HCT116 (cell line): ENCODE measurements at regions not wholly inside any gene's neighbourhood (a gene's known extent, or its start where the extent isn't known, plus 50 kb on each side); places are given as distances from the start of the nearest gene placed in this dataset.

ENCODE experiments used
- ATAC-seq: fragments of 200-7000 bp; cut with Tn5 transposase; 2 replicates; pipeline ENCODE4 v1.9.1; 2020; ENCODE audit warnings: mild to moderate bottlenecking, moderate library complexity
- BruUV-seq: library from RNA; stranded (reverse); fragments of 400-500 nt; replicated peaks from 2 replicates; lab custom pipeline; 2021; lab: Mats Ljungman, UMichigan
- CTCF ChIA-PET: fragments of 300-600 bp; sonication (Branson Sonifier 250); formaldehyde crosslinking; loops from one replicate; lab custom pipeline; 2021; ENCODE audit warnings: antibody characterized with exemption; lab: Charles Lee
- POLR2A ChIA-PET: fragments of 300-600, 350-600 bp; sonication (Branson Sonifier 250); formaldehyde crosslinking; loops from one replicate; lab custom pipeline; 2021; ENCODE audit warnings: antibody characterized with exemption; lab: Charles Lee
- RAD21 ChIA-PET, 2 experiments: fragments of 300-600 bp; sonication (Branson Sonifier 250); formaldehyde crosslinking; loops; one replicate each; lab custom pipeline; 2023; ENCODE audit warnings: low total read pairs in 2 of 2; ENCODE audit not compliant: uncharacterized antibody in 2 of 2, unreplicated experiment in 2 of 2, low non-redundant PET in 1 of 2; lab: Charles Lee
- DNase-seq: peaks from one replicate; pipeline ENCODE4 v3.0.0-alpha.2; 2010; ENCODE audit warnings: low read depth, low spot score
- H2AFZ ChIP-seq: fragments of 200-600 bp; shearing (Covaris generic), sonication (generic); 2 replicates; pipeline ENCODE4 v1.6.1; 2017; ENCODE audit warnings: low read depth, mixed run types, mixed read lengths, antibody characterized with exemption, low read length; ENCODE audit not compliant: poor library complexity, severe bottlenecking
- H3K27ac ChIP-seq: 2 replicates; pipeline ENCODE4 v1.5.1; 2012; ENCODE audit warnings: low read depth, low read length
- H3K27me3 ChIP-seq: fragments of 200-600 bp; sonication (generic); 2 replicates; pipeline ENCODE4 v1.6.1; 2016; ENCODE audit warnings: mixed run types, low read length, mixed read lengths; ENCODE audit not compliant: insufficient read depth
- H3K36me3 ChIP-seq, 2 experiments: fragments of 200-500 bp in 1 of 2; fragments of 200-600 bp in 1 of 2; sonication (Bioruptor generic) in 1 of 2; sonication (generic) in 1 of 2; 2 replicates each; pipeline versions ENCODE4 v1.5.1 to v1.6.1; 2014 to 2016; ENCODE audit warnings: low read length in 2 of 2, inconsistent platforms in 1 of 2, mixed read lengths in 1 of 2, mixed run types in 1 of 2; ENCODE audit not compliant: insufficient read depth in 2 of 2, control insufficient read depth in 1 of 2
- H3K4me1 ChIP-seq, 2 experiments: fragments of 200-600 bp in 1 of 2; sonication (generic) in 1 of 2; 2 replicates each; pipeline versions ENCODE4 v1.5.1 to v1.6.1; 2012 to 2017; ENCODE audit warnings: low read length in 2 of 2, inconsistent platforms in 1 of 2, mild to moderate bottlenecking in 1 of 2, mixed read lengths in 1 of 2, mixed run types in 1 of 2, moderate library complexity in 1 of 2; ENCODE audit not compliant: insufficient read depth in 2 of 2, control insufficient read depth in 1 of 2
- H3K4me2 ChIP-seq: fragments of 200-600 bp; sonication (generic); 2 replicates; pipeline ENCODE4 v1.6.1; 2017; ENCODE audit warnings: mixed run types, low read length, mixed read lengths
- H3K4me3 ChIP-seq, 2 experiments: fragments of 200-600 bp in 1 of 2; sonication (generic) in 1 of 2; replicated peaks in 1 of 2; 2 replicates each; pipeline ENCODE4 v1.5.1; 2011 to 2016; ENCODE audit warnings: low read length in 2 of 2, control low read depth in 1 of 2, low read depth in 1 of 2, mild to moderate bottlenecking in 1 of 2, mixed read lengths in 1 of 2, mixed run types in 1 of 2
- H3K79me2 ChIP-seq: fragments of 200-600 bp; sonication (generic); 2 replicates; pipeline ENCODE4 v1.6.1; 2017; ENCODE audit warnings: mild to moderate bottlenecking, mixed run types, low read length, moderate library complexity, mixed read lengths; ENCODE audit not compliant: insufficient read depth
- H3K9ac ChIP-seq: fragments of 200-600 bp; sonication (generic); 2 replicates; pipeline ENCODE4 v1.6.1; 2016; ENCODE audit warnings: low read length, mixed read lengths
- H3K9me2 ChIP-seq: fragments of 200-600 bp; sonication (generic), shearing (Covaris generic); 2 replicates; pipeline ENCODE4 v1.6.1; 2017; ENCODE audit warnings: mixed run types, mild to moderate bottlenecking, moderate library complexity; ENCODE audit not compliant: insufficient read depth
- H3K9me3 ChIP-seq, 2 experiments: fragments of 200-500 bp in 1 of 2; fragments of 200-600 bp in 1 of 2; sonication (Bioruptor generic) in 1 of 2; sonication (generic) in 1 of 2; 2 replicates each; pipeline ENCODE4 v1.6.1; 2014 to 2017; ENCODE audit warnings: low read length in 2 of 2, mixed read lengths in 2 of 2, inconsistent platforms in 1 of 2, low read depth in 1 of 2, mild to moderate bottlenecking in 1 of 2, mixed run types in 1 of 2, moderate library complexity in 1 of 2; ENCODE audit not compliant: control insufficient read depth in 1 of 2, insufficient read depth in 1 of 2
- H4K20me1 ChIP-seq: fragments of 200-600 bp; sonication (generic), shearing (Covaris generic); 2 replicates; pipeline ENCODE4 v1.6.1; 2017; ENCODE audit warnings: mixed run types, mild to moderate bottlenecking, moderate library complexity; ENCODE audit not compliant: insufficient read depth
- ATF3 ChIP-seq: IDR thresholded peaks from 2 replicates; pipeline ENCODE4 v1.6.1; 2012
- CBX3 ChIP-seq: IDR thresholded peaks from 2 replicates; pipeline ENCODE4 v1.6.1; 2012; ENCODE audit warnings: low read depth
- CTCF ChIP-seq, 3 experiments: fragments of 200-600 bp in 1 of 3; sonication (generic) in 1 of 3; IDR thresholded peaks in 2 of 3; conservative IDR thresholded peaks in 1 of 3; 2 replicates each; pipeline ENCODE4 v1.5.1; 2012 to 2017; ENCODE audit warnings: low read depth in 2 of 3, low read length in 2 of 3, antibody characterized with exemption in 1 of 3, borderline replicate concordance in 1 of 3, control low read depth in 1 of 3, mild to moderate bottlenecking in 1 of 3, mixed read lengths in 1 of 3, mixed run types in 1 of 3, moderate library complexity in 1 of 3; ENCODE audit not compliant: insufficient read depth in 1 of 3
- EGR1 ChIP-seq: IDR thresholded peaks from 2 replicates; pipeline ENCODE4 v1.6.1; 2012; ENCODE audit warnings: low read depth
- ELF1 ChIP-seq: IDR thresholded peaks from 2 replicates; pipeline ENCODE4 v1.6.1; 2012; ENCODE audit warnings: low read depth, borderline replicate concordance
- EZH2 ChIP-seq: fragments of 200-600 bp; sonication (generic); IDR thresholded peaks from 2 replicates; pipeline ENCODE4 v1.6.1; 2017; ENCODE audit warnings: antibody characterized with exemption, mixed run types
- EZH2phosphoT487 ChIP-seq: fragments of 200-600 bp; IDR thresholded peaks from 2 replicates; pipeline ENCODE4 v1.6.1; 2018; ENCODE audit warnings: antibody characterized with exemption, borderline replicate concordance
- FOSL1 ChIP-seq: IDR thresholded peaks from 2 replicates; pipeline ENCODE4 v1.6.1; 2012; ENCODE audit warnings: low read depth
- MAX ChIP-seq: IDR thresholded peaks from 2 replicates; pipeline ENCODE4 v1.6.1; 2012
- POLR2A ChIP-seq: IDR thresholded peaks from 2 replicates; pipeline ENCODE4 v1.7.0; 2011; ENCODE audit warnings: borderline replicate concordance; ENCODE audit not compliant: insufficient read depth, insufficient read length; ENCODE audit errors: extremely low read depth
- POLR2AphosphoS5 ChIP-seq: IDR thresholded peaks from 2 replicates; pipeline ENCODE4 v1.6.1; 2011; ENCODE audit warnings: mild to moderate bottlenecking, low read depth, low read length, moderate library complexity
- RAD21 ChIP-seq: IDR thresholded peaks from 2 replicates; pipeline ENCODE4 v1.6.1; 2012; ENCODE audit warnings: low read depth, mild to moderate bottlenecking
- REST ChIP-seq: IDR thresholded peaks from 2 replicates; pipeline ENCODE4 v1.6.1; 2012; ENCODE audit warnings: low read depth
- SP1 ChIP-seq: IDR thresholded peaks from 2 replicates; pipeline ENCODE4 v1.6.1; 2012; ENCODE audit warnings: low read depth
- SRF ChIP-seq: IDR thresholded peaks from 2 replicates; pipeline ENCODE4 v1.6.1; 2012; ENCODE audit warnings: low read depth
- TCF7L2 ChIP-seq: IDR thresholded peaks from 2 replicates; pipeline ENCODE4 v1.7.0; 2011; ENCODE audit warnings: borderline replicate concordance, inconsistent platforms; ENCODE audit not compliant: insufficient read depth, insufficient read length; ENCODE audit errors: extremely low read depth
- YY1 ChIP-seq: IDR thresholded peaks from 2 replicates; pipeline ENCODE4 v1.6.1; 2011; ENCODE audit warnings: low read length, low read depth, moderate library complexity, mild to moderate bottlenecking; ENCODE audit not compliant: insufficient replicate concordance; ENCODE audit errors: extremely low read depth
- ZFX ChIP-seq: fragments of 450-650 bp; IDR thresholded peaks from 2 replicates; pipeline ENCODE4 v1.6.1; 2017
- intact Hi-C: fragments of 100-400 bp; cut with micrococcal nuclease; formaldehyde crosslinking; loops from 2 replicates; pipeline ENCODE4 v1.10.0; 2022

GRCh38 chr6:147087641-147088040 is 116.6 kb upstream of the STXBP5 start:
- Histone ChIP-seq H3K9me2 (no peaks in the 10 kb centered on the region), H3K4me1 (no peaks in the 10 kb centered on the region), H3K9me3 (no peaks in the 10 kb centered on the region), H3K4me3 (no peak overlapping the region), H4K20me1 (no peaks in the 10 kb centered on the region), H3K27me3 (no peaks in the 10 kb centered on the region), H3K27ac (no peak overlapping the region), H3K9ac (no peak overlapping the region), H3K4me2 (no peak overlapping the region), H3K79me2 (no peaks in the 10 kb centered on the region), H3K36me3 (no peaks in the 10 kb centered on the region), H2AFZ (no peak overlapping the region)
- ChIA-PET POLR2A (no interaction called here), CTCF (no interaction called here), RAD21 (no interaction called here)
- intact Hi-C loops: no loop called here
- no peak for DNase-seq
- BruUV-seq: no TSS peak
- TF ChIP-seq SRF (no peak), FOSL1 (no peak), EZH2phosphoT487 (no peak), ZFX (no peak), MAX (no peak), ELF1 (no peak), EZH2 (no peak)
- ATAC-seq: no peak

GRCh38 chr6:147088861-147089260 is 115.4 kb upstream of the STXBP5 start:
- Histone ChIP-seq H3K4me1 (no peaks in the 10 kb centered on the region), H2AFZ (no peak overlapping the region), H3K4me3 (no peak overlapping the region), H3K27me3 (no peaks in the 10 kb centered on the region), H3K9me3 (no peaks in the 10 kb centered on the region), H4K20me1 (no peaks in the 10 kb centered on the region), H3K4me2 (no peak overlapping the region), H3K36me3 (no peaks in the 10 kb centered on the region), H3K79me2 (no peaks in the 10 kb centered on the region), H3K27ac (no peak overlapping the region), H3K9ac (no peak overlapping the region), H3K9me2 (no peaks in the 10 kb centered on the region)
- ATAC-seq: no peak
- DNase-seq: no peak
- ChIA-PET RAD21 (no interaction called here), CTCF (no interaction called here), POLR2A (no interaction called here)
- intact Hi-C loops: no loop called here
- no TSS peak for BruUV-seq
- no peak for TF ChIP-seq EZH2phosphoT487
- no peak for TF ChIP-seq EZH2
- TF ChIP-seq CTCF (IDR thresholded peaks at IDR 0.05 in 2 of 3, conservative IDR thresholded peaks at IDR 0.05 in 1 of 3; ENCODE audit: borderline replicate concordance in 1 of 3, insufficient read depth in 1 of 3, low read depth in 2 of 3, low read length in 2 of 3): no peak
- no peak for TF ChIP-seq EGR1
- TF ChIP-seq SP1: no peak
- no peak for TF ChIP-seq FOSL1
- TF ChIP-seq ATF3: no peak
- TF ChIP-seq YY1: no peak
- no peak for TF ChIP-seq TCF7L2
- TF ChIP-seq POLR2AphosphoS5: no peak
- no peak for TF ChIP-seq POLR2A
- no peak for TF ChIP-seq REST
- TF ChIP-seq RAD21: no peak
- TF ChIP-seq CBX3: no peak
